NCI-H345 treated with DMSO at 0.1 percent for 48 hours (cell line): ENCODE measurements at regions not wholly inside any gene's neighbourhood (a gene's known extent, or its start where the extent isn't known, plus 50 kb on each side); places are given as distances from the start of the nearest gene placed in this dataset.
"Not testable (repeated sequence)": the region's sequence is repeated elsewhere in the genome, so short reads cannot be mapped to it uniquely, and the experiment has no call there.

ENCODE experiments used
- DNase-seq: peaks from one replicate; lab custom pipeline; 2025; ENCODE audit not compliant: unreplicated experiment; lab: John Stamatoyannopoulos, UW

- no peak for DNase-seq
Measured at GRCh38 chrX:74180716-74181115, 123.3 kb upstream of the ZCCHC13 start.

DNA sequence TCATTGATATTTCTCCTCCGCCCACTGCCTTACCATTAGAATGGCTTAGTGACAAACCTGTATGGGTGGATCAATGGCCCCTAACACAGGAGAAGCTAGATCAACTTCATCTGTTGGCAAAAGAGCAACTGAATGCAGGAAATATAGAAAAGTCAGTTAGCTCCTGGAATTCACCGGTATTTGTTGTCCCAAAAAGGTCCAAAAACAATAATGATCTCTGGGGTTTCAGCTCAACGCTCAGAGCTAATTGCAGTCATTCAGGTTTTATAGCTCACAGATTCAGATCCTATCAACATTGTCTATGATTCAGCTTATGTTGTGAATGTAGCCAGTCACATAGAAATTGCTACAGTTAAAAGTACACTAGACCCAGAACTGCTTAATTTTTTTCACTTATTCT lies 124.0 kb upstream of the ZCCHC13 start:
- no peak for DNase-seq

DNA sequence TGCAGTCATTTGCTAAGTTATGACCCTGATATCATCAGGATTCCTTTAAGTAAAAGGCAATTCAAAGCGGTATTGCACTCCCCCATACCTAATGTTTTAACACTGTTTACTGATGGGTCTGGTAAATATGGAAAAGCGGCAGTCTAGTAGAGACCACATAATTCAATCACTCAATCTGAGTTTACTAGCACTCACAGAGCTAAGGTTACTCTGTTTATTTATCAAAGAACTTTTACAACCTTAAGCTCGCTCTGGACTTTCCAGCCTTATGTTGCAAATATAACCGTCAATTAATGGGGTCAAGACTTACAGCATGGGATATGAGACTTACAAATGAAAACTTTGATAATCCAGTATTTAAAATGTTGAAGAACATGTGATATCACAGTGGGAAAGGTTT lies 124.5 kb upstream of the ZCCHC13 start:
- DNase-seq: no peak

GRCh38 chrX:74179071-74179470 lies 124.9 kb upstream of the ZCCHC13 start:
- DNase-seq: no peak

- no peak for DNase-seq
Measured at GRCh38 chrX:74178536-74178935, 125.4 kb upstream of the ZCCHC13 start.

DNA sequence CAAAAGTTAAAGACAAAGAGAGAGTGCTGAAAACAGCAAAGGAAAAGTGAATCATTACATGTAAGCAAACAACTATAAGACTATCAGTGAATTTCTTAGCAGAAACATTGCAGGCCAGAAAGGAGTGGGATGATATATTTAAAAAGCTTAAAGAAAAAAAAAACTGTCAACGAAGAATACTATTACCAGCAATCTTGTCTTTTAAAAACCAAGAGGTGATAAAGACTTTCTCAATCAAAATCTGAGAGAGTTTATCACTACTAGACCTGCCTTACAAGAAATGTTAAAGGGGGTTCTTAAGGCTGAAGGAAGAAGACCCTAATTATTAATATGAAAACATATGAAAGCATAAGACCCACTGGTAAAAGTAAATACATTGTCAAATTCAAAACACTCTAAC lies 132.5 kb upstream of the ZCCHC13 start:
- DNase-seq: no peak

GRCh38 chrX:74162199-74162598 lies 141.8 kb upstream of the ZCCHC13 start:
- no peak for DNase-seq

- DNase-seq: no peak
Measured at GRCh38 chrX:74160816-74161215, 143.2 kb upstream of the ZCCHC13 start.

- DNase-seq: no peak
Measured at GRCh38 chrX:74160358-74160757, 143.6 kb upstream of the ZCCHC13 start.

- no peak for DNase-seq
Measured at GRCh38 chrX:74147439-74147838, 156.5 kb upstream of the ZCCHC13 start.

DNA sequence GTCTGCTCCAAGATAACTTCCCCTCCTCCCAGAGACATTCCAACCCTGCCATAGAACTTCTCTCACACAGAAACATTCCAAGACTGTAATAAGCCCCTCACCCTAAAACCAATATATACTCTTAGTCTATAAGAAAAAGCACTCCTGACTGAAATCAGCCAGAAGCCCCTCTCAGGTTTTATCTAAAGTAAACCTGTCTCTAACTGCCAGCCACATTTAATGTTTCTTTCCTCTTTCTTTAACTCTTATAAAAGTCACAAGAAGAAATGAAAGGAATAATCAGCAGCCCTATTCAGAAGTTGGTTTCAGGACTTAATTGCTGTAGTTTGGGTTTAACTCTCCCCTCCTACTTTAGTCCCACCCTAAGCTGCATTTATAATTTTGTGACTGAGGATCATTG lies 165.0 kb upstream of the ZCCHC13 start:
- no peak for DNase-seq

DNA sequence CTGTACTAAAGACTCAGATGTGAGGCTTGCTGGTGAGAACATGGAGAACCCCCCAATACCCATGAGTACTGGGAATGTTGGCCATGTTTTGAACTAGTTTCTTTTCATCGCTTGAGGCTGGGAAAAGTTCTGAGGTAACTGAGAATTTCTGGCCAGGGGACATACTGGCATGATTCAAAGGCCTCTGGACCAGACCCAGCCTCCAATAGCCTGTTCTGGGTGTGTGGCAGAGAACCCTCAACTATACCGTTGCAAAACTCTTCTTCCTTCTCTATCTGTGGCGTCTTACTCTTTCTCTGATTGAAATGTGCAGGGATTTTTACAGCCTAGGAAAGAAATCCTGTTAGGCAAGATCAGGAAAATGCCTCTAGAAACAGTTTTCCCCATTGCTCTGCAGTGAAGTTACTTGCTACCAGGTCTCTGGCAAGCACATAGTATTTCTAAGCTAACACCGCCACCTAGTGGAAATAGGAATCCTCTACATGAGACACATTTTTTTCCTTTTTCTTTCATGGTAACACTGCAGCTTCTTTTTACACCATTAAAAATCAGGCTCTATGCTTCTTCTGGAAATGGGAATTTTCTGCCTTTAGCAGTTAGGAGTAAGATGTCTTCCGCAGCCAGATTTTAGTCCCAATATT lies 170.7 kb upstream of the ZCCHC13 start:
- peak; percentile 10 for DNase-seq

GRCh38 chrX:74132280-74132679 lies 171.7 kb upstream of the ZCCHC13 start:
- DNase-seq: no peak

DNA sequence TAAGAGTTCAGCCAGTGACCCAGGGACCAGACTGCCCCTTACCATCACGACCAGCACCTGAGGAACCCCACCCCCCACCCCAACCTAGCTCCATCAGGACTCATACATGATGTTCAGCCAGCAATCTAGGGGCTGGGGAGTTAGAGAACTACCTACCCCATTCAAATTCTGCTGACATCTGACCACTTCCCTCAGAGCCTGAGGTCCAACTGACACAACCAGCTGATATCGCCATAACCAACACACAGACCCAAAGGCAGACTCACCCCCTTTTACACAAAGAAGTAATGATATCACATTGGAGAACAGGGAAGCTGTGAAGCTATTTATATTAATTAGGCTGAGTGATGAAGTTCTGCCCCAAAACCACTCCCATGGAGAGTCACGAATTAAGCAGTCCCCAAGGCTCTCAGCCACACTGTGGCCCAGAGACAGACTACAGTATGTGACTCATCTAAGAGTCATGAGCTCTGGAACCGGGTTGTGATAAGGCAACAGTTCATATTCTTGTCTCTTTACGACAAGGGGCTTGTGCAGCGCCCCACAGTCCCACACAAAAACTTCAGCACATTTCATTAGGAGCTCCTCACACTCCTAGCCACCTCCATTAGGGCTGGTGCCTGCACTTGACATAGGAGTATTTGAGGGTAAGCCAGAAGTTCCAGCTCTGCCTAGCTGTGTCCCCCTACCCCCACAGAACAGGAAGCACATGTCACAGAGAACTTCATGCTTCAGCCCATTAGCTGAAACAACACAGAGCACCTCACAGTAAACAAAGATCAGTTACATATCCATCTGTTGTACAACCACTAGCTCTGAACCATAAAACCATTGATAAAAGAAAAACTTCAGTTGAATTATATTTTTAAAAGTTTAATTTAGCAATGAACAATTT lies 184.7 kb upstream of the ZCCHC13 start:
- DNase-seq: no peak

GRCh38 chrX:74117962-74118902 lies 185.7 kb upstream of the ZCCHC13 start:
- no peak for DNase-seq

GRCh38 chrX:74111245-74111644 lies 192.7 kb upstream of the ZCCHC13 start:
- DNase-seq: no peak

GRCh38 chrX:74107666-74108065 lies 196.3 kb upstream of the ZCCHC13 start:
- no peak for DNase-seq

GRCh38 chrX:74104356-74105015 lies 199.5 kb upstream of the ZCCHC13 start:
- DNase-seq: no peak

DNA sequence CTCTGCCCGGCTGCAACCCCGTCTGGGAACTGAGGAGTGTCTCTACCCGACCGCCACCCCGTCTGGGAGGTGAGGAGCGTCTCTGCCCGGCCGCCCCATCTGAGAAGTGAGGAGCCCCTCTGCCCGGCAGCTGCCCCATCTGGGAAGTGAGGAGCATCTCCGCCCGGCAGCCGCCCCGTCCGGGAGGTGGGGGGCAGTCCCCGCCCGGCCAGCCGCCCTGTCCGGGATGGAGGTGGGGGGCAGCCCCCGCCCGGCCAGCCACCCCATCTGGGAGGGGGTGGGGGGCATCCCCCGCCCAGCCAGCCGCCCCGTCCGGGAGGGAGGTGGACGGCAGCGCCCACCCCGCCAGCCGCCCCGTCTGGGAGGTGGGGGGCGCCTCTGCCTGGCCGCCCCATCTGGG lies 205.6 kb upstream of the ZCCHC13 start:
- DNase-seq: not testable (repeated sequence)

DNA sequence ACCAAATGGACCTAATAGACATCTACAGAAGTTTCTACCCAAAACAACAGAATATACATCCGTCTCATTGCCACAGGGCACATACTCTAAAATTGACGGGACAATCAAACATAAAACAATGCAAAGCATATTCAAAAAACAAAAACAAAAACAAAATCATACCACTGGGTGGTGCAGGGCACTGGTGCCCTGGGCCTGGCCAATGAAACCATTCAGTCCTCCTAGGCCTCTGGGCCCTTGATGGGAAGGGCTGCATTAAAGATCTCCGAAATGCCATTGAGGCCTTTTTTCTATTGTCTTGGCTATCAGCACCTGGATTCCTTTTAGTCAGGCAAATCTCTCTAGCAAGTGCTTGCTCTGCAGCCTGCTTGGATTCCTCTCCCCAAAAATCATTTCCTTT lies 213.9 kb upstream of the ZCCHC13 start:
- DNase-seq: no peak
